ENCODE measurements at regions not wholly inside any gene's neighbourhood (a gene's known extent, or its start where the extent isn't known, plus 50 kb on each side); places are given as distances from the start of the nearest gene placed in this dataset.

DNA sequence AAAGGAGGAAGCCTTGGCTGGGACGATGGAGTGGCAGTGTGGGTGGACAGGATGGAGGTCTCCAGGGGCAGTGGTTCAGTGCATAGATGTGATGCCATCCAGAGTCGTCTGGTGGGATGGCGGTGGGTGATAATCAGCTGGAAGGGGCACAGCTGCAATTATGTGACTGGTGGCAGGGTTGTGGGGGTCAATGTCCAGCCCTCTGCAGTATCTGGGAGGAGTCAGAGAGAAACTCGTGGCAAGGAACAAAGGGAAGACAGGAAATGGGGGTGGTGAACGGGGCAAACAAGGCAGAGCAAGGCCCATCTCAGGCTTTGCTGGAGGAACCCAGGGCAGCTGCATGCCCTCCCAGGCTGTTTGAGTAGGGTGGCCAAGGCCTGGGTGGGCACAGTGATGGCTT is 118.3 kb upstream of the USP24 start:
- H3K9ac ChIP-seq (ENCODE audit: control insufficient read depth, insufficient read depth, low read length): no peak overlapping the region
- H3K4me2 ChIP-seq (ENCODE audit: control insufficient read depth, insufficient read depth): no peak overlapping the region
- ATAC-seq (no peak), FAIRE-seq (no peak), DNase-seq (ENCODE audit: low read depth, low spot score) (no peak)
- TF ChIP-seq NR2F1 (conservative IDR thresholded peaks at IDR 0.05) (no peak), NFIC (IDR thresholded peaks at IDR 0.05; ENCODE audit: low read depth, low read length) (no peak), JUNB (IDR thresholded peaks at IDR 0.05) (no peak), NFXL1 (IDR thresholded peaks at IDR 0.05; ENCODE audit: borderline replicate concordance) (no peak), SMAD1 (IDR thresholded peaks at IDR 0.05; ENCODE audit: low read depth, partially characterized antibody) (no peak), BHLHE40 (IDR thresholded peaks at IDR 0.05; ENCODE audit: borderline replicate concordance in 1 of 2, low read depth in 2 of 2, low read length in 1 of 2) (no peak)
- CTCF ChIA-PET: interaction anchor here (0.7 kb wide), 1 partner anchor 48 kb away, joined by 3 read pairs; no protein-coding TSS in a partner anchor
- no peaks in the 10 kb centered on the region for H3K36me3 ChIP-seq (ENCODE audit: control insufficient read depth in 2 of 2, insufficient read depth in 2 of 2, low read length in 1 of 2)
- H3K79me2 ChIP-seq (ENCODE audit: control insufficient read depth, insufficient read depth, low read length): no peaks in the 10 kb centered on the region
- no peak overlapping the region for H3K27ac ChIP-seq (ENCODE audit: control insufficient read depth, insufficient read depth)
- intact Hi-C loops (cut with micrococcal nuclease; ENCODE audit: unreplicated experiment): no loop called here
- no TSS peak for BruUV-seq (replicated peaks)
- no peak overlapping the region for H3K4me3 ChIP-seq
- RAD21 ChIA-PET (ENCODE audit: unreplicated experiment): no interaction called here
- WGBS (ENCODE audit: insufficient coverage, insufficient replicate concordance, low lambda C conversion rate, missing lambda C conversion rate): 13% methylated on average over 5 of the region's 5 CpGs
- H4K20me1 ChIP-seq (ENCODE audit: control insufficient read depth, insufficient read depth): no peaks in the 10 kb centered on the region
- SMC1A ChIA-PET (ENCODE audit: uncharacterized antibody, unreplicated experiment): interaction anchor here (1.0 kb wide), 1 partner anchor 11 kb away, joined by 5 read pairs; no protein-coding TSS in a partner anchor
- no peaks in the 10 kb centered on the region; a peak in 1 of 4 replicates for H3K27me3 ChIP-seq (replicated peaks in 1 of 2; ENCODE audit: control insufficient read depth in 2 of 2, insufficient read depth in 2 of 2, low read length in 1 of 2)
- no peaks in the 10 kb centered on the region for H3K9me3 ChIP-seq (replicated peaks; ENCODE audit: control insufficient read depth, insufficient read depth, low read length)
- H2AFZ ChIP-seq (ENCODE audit: control insufficient read depth, low read depth, low read length): no peak overlapping the region
- in situ Hi-C loops (cut with MboI): no loop called here
- POLR2A ChIA-PET: no interaction called here
- H3K4me1 ChIP-seq (ENCODE audit: control insufficient read depth, insufficient read depth, low read length): no peaks in the 10 kb centered on the region

DNA sequence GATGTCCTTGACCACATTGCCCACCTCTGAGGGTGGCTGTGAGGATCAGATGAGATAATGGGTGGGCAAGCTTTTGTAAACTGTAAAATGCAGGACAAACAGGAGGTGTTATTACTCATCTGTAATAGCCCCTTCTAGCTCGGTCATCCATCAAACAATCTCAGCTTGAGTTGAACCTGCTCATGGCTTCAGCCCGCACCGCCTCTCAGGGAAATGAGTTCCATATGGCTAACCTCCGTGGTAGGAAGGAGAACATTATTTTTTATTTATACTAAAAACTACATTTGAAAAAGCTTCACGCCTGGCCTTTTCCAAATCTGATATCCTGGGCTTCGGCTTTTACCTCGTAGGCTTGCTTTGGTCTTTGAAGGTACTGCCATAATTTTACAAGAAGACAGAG is 116.2 kb upstream of the USP24 start:
- intact Hi-C loops (cut with micrococcal nuclease; ENCODE audit: unreplicated experiment): no loop called here
- Histone ChIP-seq H3K9me3 (replicated peaks; ENCODE audit: control insufficient read depth, insufficient read depth, low read length) (no peaks in the 10 kb centered on the region), H2AFZ (ENCODE audit: control insufficient read depth, low read depth, low read length) (no peak overlapping the region), H4K20me1 (ENCODE audit: control insufficient read depth, insufficient read depth) (no peaks in the 10 kb centered on the region), H3K4me1 (ENCODE audit: control insufficient read depth, insufficient read depth, low read length) (no peaks in the 10 kb centered on the region), H3K4me3 (no peak overlapping the region), H3K27me3 (replicated peaks in 1 of 2; ENCODE audit: control insufficient read depth in 2 of 2, insufficient read depth in 2 of 2, low read length in 1 of 2) (no peaks in the 10 kb centered on the region; a peak in 1 of 4 replicates), H3K9ac (ENCODE audit: control insufficient read depth, insufficient read depth, low read length) (no peak overlapping the region), H3K36me3 (ENCODE audit: control insufficient read depth in 2 of 2, insufficient read depth in 2 of 2, low read length in 1 of 2) (no peaks in the 10 kb centered on the region), H3K27ac (ENCODE audit: control insufficient read depth, insufficient read depth) (no peak overlapping the region), H3K79me2 (ENCODE audit: control insufficient read depth, insufficient read depth, low read length) (no peaks in the 10 kb centered on the region), H3K4me2 (ENCODE audit: control insufficient read depth, insufficient read depth) (no peak overlapping the region)
- FAIRE-seq: no peak
- ATAC-seq: no peak
- ChIA-PET RAD21 (ENCODE audit: unreplicated experiment) (no interaction called here), POLR2A (no interaction called here), SMC1A (ENCODE audit: uncharacterized antibody, unreplicated experiment) (interaction anchor here (0.6 to 1.2 kb wide), 2 partner anchors 47 to 1347 kb away, joined by 4 to 5 read pairs; no protein-coding TSS in a partner anchor), CTCF (no interaction called here)
- no TSS peak for BruUV-seq (replicated peaks)
- no peak for DNase-seq (ENCODE audit: low read depth, low spot score)
- 51% methylated on average over 7 of the region's 7 CpGs for WGBS (ENCODE audit: insufficient coverage, insufficient replicate concordance, low lambda C conversion rate, missing lambda C conversion rate)
- in situ Hi-C loops (cut with MboI): no loop called here
- TF ChIP-seq, protein P1, sequence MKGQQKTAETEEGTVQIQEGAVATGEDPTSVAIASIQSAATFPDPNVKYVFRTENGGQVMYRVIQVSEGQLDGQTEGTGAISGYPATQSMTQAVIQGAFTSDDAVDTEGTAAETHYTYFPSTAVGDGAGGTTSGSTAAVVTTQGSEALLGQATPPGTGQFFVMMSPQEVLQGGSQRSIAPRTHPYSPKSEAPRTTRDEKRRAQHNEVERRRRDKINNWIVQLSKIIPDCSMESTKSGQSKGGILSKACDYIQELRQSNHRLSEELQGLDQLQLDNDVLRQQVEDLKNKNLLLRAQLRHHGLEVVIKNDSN (IDR thresholded peaks at IDR 0.05; ENCODE audit: borderline replicate concordance, extremely low read length, insufficient read depth, low read depth, low read length): no peak
- TF ChIP-seq MYB (IDR thresholded peaks at IDR 0.05; ENCODE audit: borderline replicate concordance, low read depth, low read length): no peak
- TF ChIP-seq SUZ12 (IDR thresholded peaks at IDR 0.05; ENCODE audit: unreplicated experiment): no peak
- no peak for TF ChIP-seq CEBPB (IDR thresholded peaks at IDR 0.05; ENCODE audit: borderline replicate concordance in 1 of 2, low read depth in 2 of 2, low read length in 2 of 2)
- no peak for TF ChIP-seq TAF1 (IDR thresholded peaks at IDR 0.05; ENCODE audit: borderline replicate concordance, low read depth, low read length)
- no peak for TF ChIP-seq NR2C2 (IDR thresholded peaks at IDR 0.05; ENCODE audit: borderline replicate concordance, control insufficient read depth, insufficient read length, low read depth)
- TF ChIP-seq, protein P2, sequence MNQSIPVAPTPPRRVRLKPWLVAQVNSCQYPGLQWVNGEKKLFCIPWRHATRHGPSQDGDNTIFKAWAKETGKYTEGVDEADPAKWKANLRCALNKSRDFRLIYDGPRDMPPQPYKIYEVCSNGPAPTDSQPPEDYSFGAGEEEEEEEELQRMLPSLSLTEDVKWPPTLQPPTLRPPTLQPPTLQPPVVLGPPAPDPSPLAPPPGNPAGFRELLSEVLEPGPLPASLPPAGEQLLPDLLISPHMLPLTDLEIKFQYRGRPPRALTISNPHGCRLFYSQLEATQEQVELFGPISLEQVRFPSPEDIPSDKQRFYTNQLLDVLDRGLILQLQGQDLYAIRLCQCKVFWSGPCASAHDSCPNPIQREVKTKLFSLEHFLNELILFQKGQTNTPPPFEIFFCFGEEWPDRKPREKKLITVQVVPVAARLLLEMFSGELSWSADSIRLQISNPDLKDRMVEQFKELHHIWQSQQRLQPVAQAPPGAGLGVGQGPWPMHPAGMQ (IDR thresholded peaks at IDR 0.05; ENCODE audit: borderline replicate concordance): no peak
- TF ChIP-seq ESRRA (IDR thresholded peaks at IDR 0.05; ENCODE audit: low read length): no peak
- no peak for TF ChIP-seq BMI1 (IDR thresholded peaks at IDR 0.05; ENCODE audit: borderline replicate concordance)
- no peak for TF ChIP-seq SMAD5 (IDR thresholded peaks at IDR 0.05; ENCODE audit: low read depth)
- TF ChIP-seq WRNIP1 (IDR thresholded peaks at IDR 0.05; ENCODE audit: borderline replicate concordance, low read depth, low read length): no peak
- no peak for TF ChIP-seq SREBF1 (IDR thresholded peaks at IDR 0.05; ENCODE audit: low read length)
